HEK293 (cell line): ENCODE measurements at regions not wholly inside any gene's neighbourhood (a gene's known extent, or its start where the extent isn't known, plus 50 kb on each side); places are given as distances from the start of the nearest gene placed in this dataset.

Experiments used
- ZBTB20 ChIP-seq: fragments of 450-650 bp; formaldehyde crosslinking; IDR thresholded peaks from 2 replicates; pipeline ENCODE4 v1.5.1; 2016; ENCODE audit warnings: missing biosample characterization, missing genetic modification characterization
- TF ChIP-seq, protein P1 (sequence below): fragments of 450-650 bp; formaldehyde crosslinking; IDR thresholded peaks from 2 replicates; pipeline ENCODE4 v1.5.1; 2016; ENCODE audit warnings: missing biosample characterization, missing genetic modification characterization

DNA sequence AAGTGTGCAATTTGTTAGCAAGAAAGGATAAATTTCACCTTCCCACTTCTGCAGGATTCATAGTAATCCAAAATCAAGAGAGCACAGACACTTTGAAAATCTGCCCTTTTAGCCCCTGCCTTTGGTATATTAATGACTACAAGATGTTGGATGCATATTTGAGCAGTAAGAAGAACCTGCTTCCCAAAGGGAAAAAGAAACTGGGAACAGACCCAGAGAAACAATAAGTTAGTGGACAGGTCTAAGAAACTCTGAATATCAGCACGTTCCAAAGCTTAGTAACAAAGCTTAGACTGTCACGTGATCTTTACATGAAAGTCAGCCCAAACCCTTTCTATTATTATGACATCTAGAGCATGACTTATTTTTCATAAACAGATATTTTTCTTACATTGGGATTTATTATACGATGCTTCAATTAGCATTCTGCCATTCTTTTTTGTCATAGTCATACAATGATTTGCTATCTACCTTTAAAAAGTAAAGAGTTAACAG is 390.9 kb upstream of the ADGRL2 start:
- TF ChIP-seq ZBTB20, result no peak
- TF ChIP-seq, protein P1, sequence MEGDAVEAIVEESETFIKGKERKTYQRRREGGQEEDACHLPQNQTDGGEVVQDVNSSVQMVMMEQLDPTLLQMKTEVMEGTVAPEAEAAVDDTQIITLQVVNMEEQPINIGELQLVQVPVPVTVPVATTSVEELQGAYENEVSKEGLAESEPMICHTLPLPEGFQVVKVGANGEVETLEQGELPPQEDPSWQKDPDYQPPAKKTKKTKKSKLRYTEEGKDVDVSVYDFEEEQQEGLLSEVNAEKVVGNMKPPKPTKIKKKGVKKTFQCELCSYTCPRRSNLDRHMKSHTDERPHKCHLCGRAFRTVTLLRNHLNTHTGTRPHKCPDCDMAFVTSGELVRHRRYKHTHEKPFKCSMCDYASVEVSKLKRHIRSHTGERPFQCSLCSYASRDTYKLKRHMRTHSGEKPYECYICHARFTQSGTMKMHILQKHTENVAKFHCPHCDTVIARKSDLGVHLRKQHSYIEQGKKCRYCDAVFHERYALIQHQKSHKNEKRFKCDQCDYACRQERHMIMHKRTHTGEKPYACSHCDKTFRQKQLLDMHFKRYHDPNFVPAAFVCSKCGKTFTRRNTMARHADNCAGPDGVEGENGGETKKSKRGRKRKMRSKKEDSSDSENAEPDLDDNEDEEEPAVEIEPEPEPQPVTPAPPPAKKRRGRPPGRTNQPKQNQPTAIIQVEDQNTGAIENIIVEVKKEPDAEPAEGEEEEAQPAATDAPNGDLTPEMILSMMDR (tag by site-specific recombination), result no peak
